RWPE2 (cell line): ENCODE measurements at regions not wholly inside any gene's neighbourhood (a gene's known extent, or its start where the extent isn't known, plus 50 kb on each side); places are given as distances from the start of the nearest gene placed in this dataset.

Source experiments
- ATAC-seq: fragments of 200-7000 bp; cut with Tn5 transposase; 3 replicates; pipeline ENCODE4 v1.9.1; 2021; ENCODE audit warnings: low read depth
- DNase-seq: peaks from one replicate; pipeline ENCODE4 v3.0.0-alpha.2; 2020; ENCODE audit warnings: low spot score
- H3K27ac ChIP-seq: fragments of 450-650 bp; 2 replicates; pipeline ENCODE4 v1.5.1; 2017; ENCODE audit warnings: mild to moderate bottlenecking; ENCODE audit not compliant: poor library complexity, severe bottlenecking
- H3K27me3 ChIP-seq: fragments of 250-450 bp; sonication (Bioruptor Pico); 2 replicates; pipeline ENCODE4 v1.5.1; 2021; ENCODE audit warnings: mild to moderate bottlenecking, moderate library complexity; ENCODE audit not compliant: insufficient read depth, poor library complexity, severe bottlenecking
- H3K36me3 ChIP-seq: fragments of 250-450 bp; sonication (Bioruptor Pico); 2 replicates; pipeline ENCODE4 v1.5.1; 2020; ENCODE audit warnings: low read depth, mild to moderate bottlenecking, moderate library complexity
- H3K4me1 ChIP-seq: fragments of 250-450 bp; sonication (Bioruptor Pico); 2 replicates; pipeline ENCODE4 v1.5.1; 2021; ENCODE audit warnings: mild to moderate bottlenecking, moderate library complexity; ENCODE audit not compliant: insufficient read depth, poor library complexity, severe bottlenecking
- H3K4me3 ChIP-seq: fragments of 250-450 bp; sonication (Bioruptor Pico); 2 replicates; pipeline ENCODE4 v1.5.1; 2021; ENCODE audit warnings: mild to moderate bottlenecking, moderate library complexity; ENCODE audit not compliant: severe bottlenecking
- H3K9me3 ChIP-seq: fragments of 250-450 bp; sonication (Bioruptor Pico); 2 replicates; pipeline ENCODE4 v1.5.1; 2021; ENCODE audit warnings: mild to moderate bottlenecking, moderate library complexity; ENCODE audit not compliant: severe bottlenecking
- CTCF ChIP-seq: fragments of 450-650 bp; IDR thresholded peaks from one replicate; pipeline ENCODE4 v1.5.1; 2017; ENCODE audit warnings: mild to moderate bottlenecking, moderate library complexity; ENCODE audit not compliant: poor library complexity, severe bottlenecking

- Histone ChIP-seq H3K27me3 (no peaks in the 10 kb centered on the region), H3K9me3 (no peaks in the 10 kb centered on the region), H3K4me3 (no peak overlapping the region), H3K36me3 (no peaks in the 10 kb centered on the region), H3K4me1 (no peaks in the 10 kb centered on the region), H3K27ac (no peak overlapping the region)
- no peak for ATAC-seq
- TF ChIP-seq CTCF: no peak
- DNase-seq: no peak
These were observed 253.8 kb downstream of the DMRT2 start for GRCh38 chr9:1303932-1304331.

GRCh38 chr9:1311462-1312042, 261.4 kb downstream of the DMRT2 start:
- ATAC-seq: no peak
- no peak overlapping the region for H3K27ac ChIP-seq
- no peaks in the 10 kb centered on the region for H3K36me3 ChIP-seq
- no peak for TF ChIP-seq CTCF
- DNase-seq: no peak
- H3K4me3 ChIP-seq: no peak overlapping the region
- H3K27me3 ChIP-seq: no peaks in the 10 kb centered on the region
- no peaks in the 10 kb centered on the region for H3K9me3 ChIP-seq
- H3K4me1 ChIP-seq: no peaks in the 10 kb centered on the region

DNA sequence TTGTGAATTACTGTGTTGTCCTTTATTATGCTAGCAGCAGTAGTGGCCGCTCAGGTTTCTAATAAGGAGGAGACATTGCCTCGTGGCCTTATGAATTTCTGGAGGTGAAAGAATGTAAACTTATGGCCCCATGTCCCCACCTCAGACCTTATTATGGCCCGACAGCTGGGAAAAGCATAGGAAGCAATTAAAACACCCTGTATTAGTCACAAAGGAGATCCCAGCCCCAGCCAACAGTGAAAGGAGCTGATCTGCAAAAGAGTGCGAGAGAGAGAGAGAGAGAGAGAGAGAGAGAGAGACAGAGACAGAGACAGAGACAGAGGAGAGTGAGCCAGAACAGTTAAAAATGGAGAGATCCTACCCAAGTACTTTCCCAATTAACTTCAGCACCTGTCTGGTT, 269.3 kb downstream of the DMRT2 start:
- no peak overlapping the region for H3K27ac ChIP-seq
- H3K4me1 ChIP-seq: no peaks in the 10 kb centered on the region
- DNase-seq: no peak
- H3K36me3 ChIP-seq: no peaks in the 10 kb centered on the region
- no peaks in the 10 kb centered on the region for H3K27me3 ChIP-seq
- TF ChIP-seq CTCF: no peak
- H3K4me3 ChIP-seq: no peak overlapping the region
- no peak for ATAC-seq
- no peaks in the 10 kb centered on the region for H3K9me3 ChIP-seq

- H3K4me1 ChIP-seq: no peaks in the 10 kb centered on the region
- no peak for TF ChIP-seq CTCF
These were observed 269.9 kb downstream of the DMRT2 start for GRCh38 chr9:1320051-1320557.

GRCh38 chr9:1320607-1321195, 270.5 kb downstream of the DMRT2 start:
- Histone ChIP-seq H3K27ac (no peak overlapping the region), H3K36me3 (no peaks in the 10 kb centered on the region), H3K4me1 (no peaks in the 10 kb centered on the region), H3K27me3 (no peaks in the 10 kb centered on the region), H3K9me3 (no peaks in the 10 kb centered on the region), H3K4me3 (no peak overlapping the region)
- no peak for TF ChIP-seq CTCF
- DNase-seq (no peak), ATAC-seq (no peak)

More at GRCh38 chr9:1320051-1320557, 269.9 kb downstream of the DMRT2 start:
- H3K27ac ChIP-seq: no peak overlapping the region
- H3K27me3 ChIP-seq: no peaks in the 10 kb centered on the region
- H3K36me3 ChIP-seq: no peaks in the 10 kb centered on the region
- DNase-seq: no peak
- ATAC-seq: no peak
- H3K4me3 ChIP-seq: no peak overlapping the region
- H3K9me3 ChIP-seq: no peaks in the 10 kb centered on the region
